WERI-Rb-1 (cell line): ENCODE measurements at regions not wholly inside any gene's neighbourhood (a gene's known extent, or its start where the extent isn't known, plus 50 kb on each side); places are given as distances from the start of the nearest gene placed in this dataset.
"Not testable (repeated sequence)": the region's sequence is repeated elsewhere in the genome, so short reads cannot be mapped to it uniquely, and the experiment has no call there.

Experiments used
- DNase-seq: peaks from one replicate; pipeline ENCODE4 v3.0.0-alpha.2; 2020
- H3K27ac ChIP-seq: fragments of 250-450 bp; sonication (Bioruptor Pico); 2 replicates; pipeline ENCODE4 v1.5.1; 2020; ENCODE audit warnings: mild to moderate bottlenecking, moderate library complexity
- H3K27me3 ChIP-seq: fragments of 250-450 bp; sonication (Bioruptor Pico); 2 replicates; pipeline ENCODE4 v1.5.1; 2021; ENCODE audit warnings: mild to moderate bottlenecking, low read depth, moderate library complexity; ENCODE audit not compliant: insufficient read depth, severe bottlenecking
- H3K36me3 ChIP-seq: fragments of 250-450 bp; sonication (Bioruptor Pico); 2 replicates; pipeline ENCODE4 v1.5.1; 2020; ENCODE audit warnings: mild to moderate bottlenecking, moderate library complexity
- H3K4me3 ChIP-seq: 2 replicates; pipeline ENCODE4 v1.5.1; 2011; ENCODE audit warnings: low read depth, mild to moderate bottlenecking, control low read depth, low read length
- H3K9me3 ChIP-seq: fragments of 250-450 bp; sonication (Bioruptor Pico); 2 replicates; pipeline ENCODE4 v1.5.1; 2021; ENCODE audit warnings: mild to moderate bottlenecking, moderate library complexity; ENCODE audit not compliant: severe bottlenecking
- CTCF ChIP-seq: IDR thresholded peaks from 2 replicates; pipeline ENCODE4 v1.5.1; 2011; ENCODE audit warnings: low read depth, mild to moderate bottlenecking, control low read depth, inconsistent platforms, low read length

- Histone ChIP-seq H3K36me3 (no peaks in the 10 kb centered on the region), H3K27ac (no peak overlapping the region), H3K9me3 (no peaks in the 10 kb centered on the region), H3K27me3 (no peaks in the 10 kb centered on the region), H3K4me3 (no peak overlapping the region)
- TF ChIP-seq CTCF = no peak
- no peak for DNase-seq
Measured at GRCh38 chr1:64348961-64349648, 120.8 kb upstream of the CACHD1 start.

GRCh38 chr1:64355534-64355933 lies 114.4 kb upstream of the CACHD1 start:
- not testable (repeated sequence) for H3K4me3 ChIP-seq, H3K9me3 ChIP-seq, H3K36me3 ChIP-seq, DNase-seq, H3K27ac ChIP-seq, H3K27me3 ChIP-seq

GRCh38 chr1:64356636-64357256 lies 113.2 kb upstream of the CACHD1 start:
- H3K36me3 ChIP-seq = no peaks in the 10 kb centered on the region
- DNase-seq = no peak
- no peak overlapping the region for H3K27ac ChIP-seq
- no peak for TF ChIP-seq CTCF
- no peak overlapping the region for H3K4me3 ChIP-seq
- no peaks in the 10 kb centered on the region for H3K27me3 ChIP-seq
- H3K9me3 ChIP-seq = no peaks in the 10 kb centered on the region

GRCh38 chr1:64357422-64357821 lies 112.5 kb upstream of the CACHD1 start:
- no peak overlapping the region for H3K27ac ChIP-seq

GRCh38 chr1:64358692-64359091 lies 111.2 kb upstream of the CACHD1 start:
- H3K27me3 ChIP-seq = no peaks in the 10 kb centered on the region
- no peaks in the 10 kb centered on the region for H3K36me3 ChIP-seq
- no peak for TF ChIP-seq CTCF
- DNase-seq = no peak
- H3K9me3 ChIP-seq = no peaks in the 10 kb centered on the region
- H3K27ac ChIP-seq = no peak overlapping the region
- no peak overlapping the region for H3K4me3 ChIP-seq

More at GRCh38 chr1:64357422-64357821, 112.5 kb upstream of the CACHD1 start:
- H3K9me3 ChIP-seq = no peaks in the 10 kb centered on the region
- DNase-seq = no peak
- H3K4me3 ChIP-seq = no peak overlapping the region
- H3K36me3 ChIP-seq = no peaks in the 10 kb centered on the region
- TF ChIP-seq CTCF = no peak
- H3K27me3 ChIP-seq = no peaks in the 10 kb centered on the region

GRCh38 chr1:64361974-64362373 lies 108.0 kb upstream of the CACHD1 start:
- no peaks in the 10 kb centered on the region for H3K27me3 ChIP-seq
- no peak overlapping the region for H3K4me3 ChIP-seq
- H3K36me3 ChIP-seq = no peaks in the 10 kb centered on the region
- H3K9me3 ChIP-seq = no peaks in the 10 kb centered on the region
- no peak overlapping the region for H3K27ac ChIP-seq
- TF ChIP-seq CTCF = no peak
- DNase-seq = no peak
